Naive B cell (primary cell): ENCODE measurements at regions not wholly inside any gene's neighbourhood (a gene's known extent, or its start where the extent isn't known, plus 50 kb on each side); places are given as distances from the start of the nearest gene placed in this dataset.
A peak's percentile ranks its signal among the peaks of the same experiment; 100 is the strongest.
"Not testable (repeated sequence)": the region's sequence is repeated elsewhere in the genome, so short reads cannot be mapped to it uniquely, and the experiment has no call there.

Experiments
- ATAC-seq, 2 donors: fragments of 150-1000 bp; cut with Tn5 transposase; 2 replicates each; pipeline ENCODE4 v1.10.0; 2021; ENCODE audit warnings: low read depth in 2 of 2, mild to moderate bottlenecking in 2 of 2, moderate library complexity in 2 of 2
- DNase-seq: peaks from one replicate; pipeline ENCODE4 v3.0.0; 2022
- H3K27ac Mint-ChIP-seq, 6 donors: one replicate each; pipeline ENCODE4 v1.8.0; 2020 to 2022; ENCODE audit warnings: mild to moderate bottlenecking in 6 of 6, mixed read lengths in 6 of 6, moderate library complexity in 5 of 6, inconsistent platforms in 2 of 6
- H3K27me3 Mint-ChIP-seq, 3 donors: one replicate each; pipeline ENCODE4 v1.8.0; 2021 to 2022; ENCODE audit warnings: mixed read lengths in 3 of 3, mild to moderate bottlenecking in 1 of 3
- H3K36me3 Mint-ChIP-seq, 2 donors: one replicate each; pipeline ENCODE4 v1.8.0; 2020 to 2022; ENCODE audit warnings: mixed read lengths in 2 of 2, inconsistent platforms in 1 of 2, mild to moderate bottlenecking in 1 of 2
- H3K4me1 Mint-ChIP-seq, 3 donors: one replicate each; pipeline ENCODE4 v1.8.0; 2020 to 2022; ENCODE audit warnings: mixed read lengths in 3 of 3, inconsistent platforms in 1 of 3, mild to moderate bottlenecking in 1 of 3, moderate library complexity in 1 of 3
- H3K4me3 Mint-ChIP-seq, 8 donors: one replicate each; pipeline ENCODE4 v1.8.0; 2020 to 2022; ENCODE audit warnings: mild to moderate bottlenecking in 8 of 8, mixed read lengths in 8 of 8, moderate library complexity in 8 of 8, inconsistent platforms in 2 of 8
- H3K9me3 Mint-ChIP-seq, 7 donors: one replicate each; pipeline ENCODE4 v1.8.0; 2020 to 2022; ENCODE audit warnings: mixed read lengths in 7 of 7, mild to moderate bottlenecking in 5 of 7, inconsistent platforms in 2 of 7, moderate library complexity in 1 of 7

GRCh38 chr2:35204881-35205280, 1150.7 kb upstream of the CRIM1 start:
- H3K36me3 Mint-ChIP-seq: no peaks in the 10 kb centered on the region
- no peak overlapping the region for H3K27ac Mint-ChIP-seq
- H3K27me3 Mint-ChIP-seq: no peaks in the 10 kb centered on the region
- ATAC-seq (no peak), DNase-seq (no peak)
- no peak overlapping the region for H3K4me3 Mint-ChIP-seq
- H3K4me1 Mint-ChIP-seq: no peaks in the 10 kb centered on the region
- peaks cover 0 to 13% (median 0%) of the 10 kb centered on the region in 7 donors for H3K9me3 Mint-ChIP-seq

- Mint-ChIP-seq H3K27me3 (no peaks in the 10 kb centered on the region), H3K9me3 (peaks cover 0 to 13% (median 3%) of the 10 kb centered on the region in 7 donors), H3K36me3 (no peaks in the 10 kb centered on the region), H3K27ac (peak overlapping the region in 1 of 6 donors; percentile 17), H3K4me3 (no peak overlapping the region), H3K4me1 (no peaks in the 10 kb centered on the region)
- ATAC-seq: no peak
- no peak for DNase-seq
Measured at GRCh38 chr2:35204323-35204722, 1151.3 kb upstream of the CRIM1 start.

GRCh38 chr2:35199298-35199697, 1156.3 kb upstream of the CRIM1 start:
- H3K27me3 Mint-ChIP-seq: no peaks in the 10 kb centered on the region
- no peaks in the 10 kb centered on the region for H3K36me3 Mint-ChIP-seq
- no peak overlapping the region for H3K4me3 Mint-ChIP-seq
- DNase-seq (no peak), ATAC-seq (no peak)
- peaks cover 0 to 7% (median 3%) of the 10 kb centered on the region in 7 donors for H3K9me3 Mint-ChIP-seq
- H3K4me1 Mint-ChIP-seq: no peaks in the 10 kb centered on the region
- no peak overlapping the region for H3K27ac Mint-ChIP-seq

- ATAC-seq (no peak), DNase-seq (no peak)
- Mint-ChIP-seq H3K4me1 (no peaks in the 10 kb centered on the region), H3K4me3 (no peak overlapping the region), H3K27ac (no peak overlapping the region), H3K36me3 (no peaks in the 10 kb centered on the region), H3K9me3 (peaks cover 0 to 7% (median 2%) of the 10 kb centered on the region in 7 donors), H3K27me3 (no peaks in the 10 kb centered on the region)
Measured at GRCh38 chr2:35185861-35186412, 1169.6 kb upstream of the CRIM1 start.

- ATAC-seq (no peak), DNase-seq (no peak)
- no peak overlapping the region for H3K4me3 Mint-ChIP-seq
- H3K27ac Mint-ChIP-seq: no peak overlapping the region
- peaks cover 0 to 6% (median 2%) of the 10 kb centered on the region in 7 donors for H3K9me3 Mint-ChIP-seq
- no peaks in the 10 kb centered on the region for H3K36me3 Mint-ChIP-seq
- no peaks in the 10 kb centered on the region for H3K27me3 Mint-ChIP-seq
- H3K4me1 Mint-ChIP-seq: no peaks in the 10 kb centered on the region
Measured at GRCh38 chr2:35184471-35184870, 1171.1 kb upstream of the CRIM1 start.

- H3K36me3 Mint-ChIP-seq, ATAC-seq, H3K27me3 Mint-ChIP-seq: not testable (repeated sequence)
Measured at GRCh38 chr2:35176726-35177125, 1178.9 kb upstream of the CRIM1 start.

GRCh38 chr2:35174845-35175244, 1180.7 kb upstream of the CRIM1 start:
- no peak for ATAC-seq
- no peaks in the 10 kb centered on the region for H3K27me3 Mint-ChIP-seq
- no peaks in the 10 kb centered on the region for H3K36me3 Mint-ChIP-seq
- no peak overlapping the region for H3K4me3 Mint-ChIP-seq
- no peak for DNase-seq
- H3K4me1 Mint-ChIP-seq: no peaks in the 10 kb centered on the region
- peaks cover 0 to 5% (median 0%) of the 10 kb centered on the region in 7 donors for H3K9me3 Mint-ChIP-seq
- no peak overlapping the region for H3K27ac Mint-ChIP-seq

More at GRCh38 chr2:35176726-35177125, 1178.9 kb upstream of the CRIM1 start:
- not testable (repeated sequence) for H3K27ac Mint-ChIP-seq, DNase-seq, H3K4me1 Mint-ChIP-seq, H3K9me3 Mint-ChIP-seq, H3K4me3 Mint-ChIP-seq

- H3K9me3 Mint-ChIP-seq: peaks cover 0 to 4% (median 0%) of the 10 kb centered on the region in 7 donors
- no peaks in the 10 kb centered on the region for H3K4me1 Mint-ChIP-seq
- DNase-seq: no peak
- H3K27me3 Mint-ChIP-seq: no peaks in the 10 kb centered on the region
- no peaks in the 10 kb centered on the region for H3K36me3 Mint-ChIP-seq
- H3K4me3 Mint-ChIP-seq: no peak overlapping the region
- no peak overlapping the region for H3K27ac Mint-ChIP-seq
- no peak for ATAC-seq
Measured at GRCh38 chr2:35172687-35173086, 1182.9 kb upstream of the CRIM1 start.

GRCh38 chr2:35168351-35168750, 1187.2 kb upstream of the CRIM1 start:
- H3K36me3 Mint-ChIP-seq: no peaks in the 10 kb centered on the region
- peaks cover 0 to 2% (median 0%) of the 10 kb centered on the region in 7 donors for H3K9me3 Mint-ChIP-seq
- H3K4me1 Mint-ChIP-seq: no peaks in the 10 kb centered on the region
- no peaks in the 10 kb centered on the region for H3K27me3 Mint-ChIP-seq
- ATAC-seq (no peak), DNase-seq (no peak)
- no peak overlapping the region for H3K27ac Mint-ChIP-seq
- no peak overlapping the region for H3K4me3 Mint-ChIP-seq

- Mint-ChIP-seq H3K36me3 (no peaks in the 10 kb centered on the region), H3K27ac (no peak overlapping the region), H3K4me3 (no peak overlapping the region), H3K4me1 (no peaks in the 10 kb centered on the region), H3K27me3 (no peaks in the 10 kb centered on the region), H3K9me3 (peaks cover 0 to 4% (median 0%) of the 10 kb centered on the region in 7 donors)
- DNase-seq (no peak), ATAC-seq (no peak)
Measured at GRCh38 chr2:35163948-35164347, 1191.6 kb upstream of the CRIM1 start.

GRCh38 chr2:35160871-35161270, 1194.7 kb upstream of the CRIM1 start:
- Mint-ChIP-seq H3K4me3 (no peak overlapping the region), H3K4me1 (no peaks in the 10 kb centered on the region), H3K36me3 (no peaks in the 10 kb centered on the region), H3K9me3 (peaks cover 0 to 4% (median 0%) of the 10 kb centered on the region in 7 donors), H3K27me3 (no peaks in the 10 kb centered on the region), H3K27ac (no peak overlapping the region)
- no peak for DNase-seq
- ATAC-seq: no peak

- no peak for ATAC-seq
- no peaks in the 10 kb centered on the region for H3K36me3 Mint-ChIP-seq
- H3K9me3 Mint-ChIP-seq: peaks cover 3 to 17% (median 5%) of the 10 kb centered on the region in 7 donors
- no peaks in the 10 kb centered on the region for H3K4me1 Mint-ChIP-seq
- no peak for DNase-seq
- H3K27ac Mint-ChIP-seq: peak overlapping the region in 1 of 6 donors; percentile 26
- no peaks in the 10 kb centered on the region for H3K27me3 Mint-ChIP-seq
- H3K4me3 Mint-ChIP-seq: no peak overlapping the region
Measured at GRCh38 chr2:35125871-35126270, 1229.7 kb upstream of the CRIM1 start.

- Mint-ChIP-seq H3K4me1 (no peaks in the 10 kb centered on the region), H3K4me3 (no peak overlapping the region), H3K9me3 (peaks cover 3 to 14% (median 5%) of the 10 kb centered on the region in 7 donors), H3K27me3 (no peaks in the 10 kb centered on the region), H3K36me3 (no peaks in the 10 kb centered on the region), H3K27ac (no peak overlapping the region)
- ATAC-seq (no peak), DNase-seq (no peak)
Measured at GRCh38 chr2:35125278-35125677, 1230.3 kb upstream of the CRIM1 start.

- H3K4me3 Mint-ChIP-seq: no peak overlapping the region
- no peaks in the 10 kb centered on the region for H3K4me1 Mint-ChIP-seq
- no peak overlapping the region for H3K27ac Mint-ChIP-seq
- ATAC-seq: no peak
- no peaks in the 10 kb centered on the region for H3K36me3 Mint-ChIP-seq
- peaks cover 2 to 12% (median 7%) of the 10 kb centered on the region in 7 donors for H3K9me3 Mint-ChIP-seq
- no peaks in the 10 kb centered on the region for H3K27me3 Mint-ChIP-seq
- no peak for DNase-seq
Measured at GRCh38 chr2:35116151-35116550, 1239.4 kb upstream of the CRIM1 start.

- Mint-ChIP-seq H3K27ac (no peak overlapping the region), H3K36me3 (no peaks in the 10 kb centered on the region), H3K27me3 (no peaks in the 10 kb centered on the region), H3K9me3 (peaks cover 2 to 12% (median 9%) of the 10 kb centered on the region in 7 donors), H3K4me3 (no peak overlapping the region), H3K4me1 (no peaks in the 10 kb centered on the region)
- ATAC-seq (no peak), DNase-seq (no peak)
Measured at GRCh38 chr2:35114765-35115164, 1240.8 kb upstream of the CRIM1 start.
